SU-DHL-6 (cell line): ENCODE measurements at regions not wholly inside any gene's neighbourhood (a gene's known extent, or its start where the extent isn't known, plus 50 kb on each side); places are given as distances from the start of the nearest gene placed in this dataset.

Experiments
- H2AFZ ChIP-seq: fragments of 200-600 bp; sonication (generic); 2 replicates; pipeline ENCODE4 v1.6.1; 2014; ENCODE audit warnings: low read depth, mild to moderate bottlenecking, moderate library complexity, mixed read lengths, antibody characterized with exemption, low read length; ENCODE audit not compliant: severe bottlenecking
- H3F3A ChIP-seq: fragments of 200-600 bp; shearing (Covaris generic); 2 replicates; pipeline ENCODE4 v1.6.0; 2016; ENCODE audit warnings: antibody characterized with exemption, mild to moderate bottlenecking; ENCODE audit not compliant: insufficient read depth
- H3K27ac ChIP-seq: fragments of 200-600 bp; sonication (generic); 2 replicates; pipeline ENCODE4 v1.5.1; 2016; ENCODE audit warnings: low read depth, mild to moderate bottlenecking, low read length, moderate library complexity, mixed read lengths
- H3K27me3 ChIP-seq: fragments of 200-600 bp; sonication (generic), shearing (Covaris generic); 2 replicates; pipeline ENCODE4 v1.6.0; 2014; ENCODE audit warnings: mild to moderate bottlenecking, low read length
- H3K36me3 ChIP-seq: fragments of 200-600 bp; sonication (generic); 2 replicates; pipeline ENCODE4 v1.6.1; 2014; ENCODE audit warnings: mild to moderate bottlenecking, low read length, mixed read lengths
- H3K4me2 ChIP-seq: fragments of 300-600, 200-600 bp; shearing (Covaris generic), sonication (generic); 2 replicates; pipeline ENCODE4 v1.6.0; 2014; ENCODE audit warnings: low read length, low read depth, mild to moderate bottlenecking; ENCODE audit not compliant: poor library complexity, severe bottlenecking
- H3K4me3 ChIP-seq: fragments of 200-600 bp; sonication (generic); 2 replicates; pipeline ENCODE4 v1.5.1; 2014; ENCODE audit warnings: antibody characterized with exemption, low read length, mild to moderate bottlenecking, mixed read lengths; ENCODE audit not compliant: insufficient read depth, poor library complexity, severe bottlenecking
- H3K79me2 ChIP-seq: fragments of 200-600 bp; sonication (generic); 2 replicates; pipeline ENCODE4 v1.6.1; 2014; ENCODE audit warnings: mild to moderate bottlenecking, low read length, moderate library complexity; ENCODE audit not compliant: insufficient read depth
- H3K9ac ChIP-seq: fragments of 200-600 bp; sonication (generic); 2 replicates; pipeline ENCODE4 v1.7.0; 2014; ENCODE audit warnings: mild to moderate bottlenecking, low read length
- H3K9me2 ChIP-seq: fragments of 200-600 bp; sonication (generic); replicated peaks from 2 replicates; pipeline ENCODE4 v1.6.1; 2014; ENCODE audit warnings: low read length; ENCODE audit not compliant: insufficient read depth
- H3K9me3 ChIP-seq: fragments of 200-600 bp; sonication (generic); 2 replicates; pipeline ENCODE4 v1.6.1; 2014; ENCODE audit warnings: low read length, mixed read lengths; ENCODE audit not compliant: insufficient read depth
- H4K20me1 ChIP-seq: fragments of 200-600 bp; sonication (generic); 2 replicates; pipeline ENCODE4 v1.6.1; 2014; ENCODE audit warnings: low read depth, mild to moderate bottlenecking, antibody characterized with exemption, low read length, moderate library complexity, mixed read lengths
- CTCF ChIP-seq: fragments of 200-600 bp; sonication (generic); IDR thresholded peaks from one replicate; pipeline ENCODE4 v1.5.1; 2017; ENCODE audit warnings: antibody characterized with exemption, mild to moderate bottlenecking, low read length, moderate library complexity; ENCODE audit not compliant: insufficient read depth, poor library complexity, severe bottlenecking
- EZH2phosphoT487 ChIP-seq: fragments of 200-600 bp; sonication (generic), shearing (Covaris generic); conservative IDR thresholded peaks from 2 replicates; pipeline ENCODE4 v1.6.1; 2018; ENCODE audit warnings: mild to moderate bottlenecking, antibody characterized with exemption, low read length, moderate library complexity, mixed read lengths

- no peak overlapping the region for H3K27ac ChIP-seq
- H3K36me3 ChIP-seq: no peaks in the 10 kb centered on the region
- no peaks in the 10 kb centered on the region for H3K79me2 ChIP-seq
- H3K4me2 ChIP-seq: no peak overlapping the region
- no peaks in the 10 kb centered on the region for H3K9me2 ChIP-seq
- H2AFZ ChIP-seq: no peak overlapping the region
- no peaks in the 10 kb centered on the region for H3F3A ChIP-seq
- no peaks in the 10 kb centered on the region for H3K9me3 ChIP-seq
- no peak overlapping the region for H3K4me3 ChIP-seq
- TF ChIP-seq CTCF (no peak), EZH2phosphoT487 (no peak)
- H3K27me3 ChIP-seq: no peaks in the 10 kb centered on the region
- no peaks in the 10 kb centered on the region for H4K20me1 ChIP-seq
- H3K9ac ChIP-seq: no peak overlapping the region
These were observed 614.3 kb upstream of the SLC8A1 start for GRCh38 chr2:41066168-41066567.

GRCh38 chr2:41068740-41069139, 616.9 kb upstream of the SLC8A1 start:
- Histone ChIP-seq H3K27me3 (no peaks in the 10 kb centered on the region), H3K9me2 (no peaks in the 10 kb centered on the region), H3K36me3 (no peaks in the 10 kb centered on the region), H3K27ac (no peak overlapping the region), H3K9me3 (no peaks in the 10 kb centered on the region), H3F3A (no peaks in the 10 kb centered on the region), H3K4me3 (no peak overlapping the region), H3K79me2 (no peaks in the 10 kb centered on the region), H2AFZ (no peak overlapping the region), H3K9ac (no peak overlapping the region), H3K4me2 (no peak overlapping the region), H4K20me1 (no peaks in the 10 kb centered on the region)
- no peak for TF ChIP-seq CTCF
- no peak for TF ChIP-seq EZH2phosphoT487

DNA sequence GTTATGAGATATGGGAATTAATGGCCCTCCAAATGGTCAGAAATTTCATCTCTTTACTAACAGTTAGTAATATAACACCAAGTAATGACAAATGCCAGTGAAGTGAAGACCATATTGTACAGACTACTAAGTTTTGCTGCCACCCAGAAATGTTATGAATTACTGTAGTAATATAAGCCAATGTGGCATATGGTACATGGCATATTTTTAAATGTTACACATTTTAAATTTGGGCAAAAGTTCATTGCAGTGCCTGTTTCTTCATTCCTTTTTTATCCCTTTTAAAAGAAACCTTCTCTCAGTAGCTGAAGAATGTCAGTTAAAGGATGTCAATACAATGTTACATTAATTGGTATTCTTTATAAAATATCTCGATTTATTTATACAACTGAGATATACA, 626.5 kb upstream of the SLC8A1 start:
- H3K36me3 ChIP-seq: no peaks in the 10 kb centered on the region
- no peaks in the 10 kb centered on the region for H3K9me3 ChIP-seq
- H2AFZ ChIP-seq: no peak overlapping the region
- no peak overlapping the region for H3K4me2 ChIP-seq
- no peaks in the 10 kb centered on the region for H3K27me3 ChIP-seq
- H3F3A ChIP-seq: no peaks in the 10 kb centered on the region
- no peaks in the 10 kb centered on the region for H3K79me2 ChIP-seq
- H3K9ac ChIP-seq: no peak overlapping the region
- no peak overlapping the region for H3K4me3 ChIP-seq
- H4K20me1 ChIP-seq: no peaks in the 10 kb centered on the region
- TF ChIP-seq CTCF (no peak), EZH2phosphoT487 (no peak)
- H3K27ac ChIP-seq: no peak overlapping the region
- H3K9me2 ChIP-seq: no peaks in the 10 kb centered on the region

- Histone ChIP-seq H4K20me1 (no peaks in the 10 kb centered on the region), H3K27me3 (no peaks in the 10 kb centered on the region), H3K9me3 (no peaks in the 10 kb centered on the region), H3K4me2 (no peak overlapping the region), H2AFZ (no peak overlapping the region), H3F3A (no peaks in the 10 kb centered on the region), H3K4me3 (no peak overlapping the region), H3K79me2 (no peaks in the 10 kb centered on the region), H3K9ac (no peak overlapping the region), H3K27ac (no peak overlapping the region), H3K9me2 (no peaks in the 10 kb centered on the region), H3K36me3 (no peaks in the 10 kb centered on the region)
- TF ChIP-seq EZH2phosphoT487 (no peak), CTCF (no peak)
These were observed 627.1 kb upstream of the SLC8A1 start for GRCh38 chr2:41079011-41079410.
